H1 (cell line): ENCODE measurements at regions not wholly inside any gene's neighbourhood (a gene's known extent, or its start where the extent isn't known, plus 50 kb on each side); places are given as distances from the start of the nearest gene placed in this dataset.

Source experiments
- BCL11A ChIP-seq, 2 experiments: IDR thresholded peaks; one replicate each; pipeline ENCODE4 v1.6.1; 2011; ENCODE audit warnings: low read depth in 2 of 2, low read length in 2 of 2, mild to moderate bottlenecking in 2 of 2
- MAFK ChIP-seq: IDR thresholded peaks from 2 replicates; pipeline ENCODE4 v1.6.1; 2012; ENCODE audit warnings: low read depth, mild to moderate bottlenecking, improper control_type of control experiment, low read length
- YY1 ChIP-seq: IDR thresholded peaks from 2 replicates; pipeline ENCODE4 v1.6.1; 2011; ENCODE audit warnings: low read depth, mild to moderate bottlenecking, low read length

DNA sequence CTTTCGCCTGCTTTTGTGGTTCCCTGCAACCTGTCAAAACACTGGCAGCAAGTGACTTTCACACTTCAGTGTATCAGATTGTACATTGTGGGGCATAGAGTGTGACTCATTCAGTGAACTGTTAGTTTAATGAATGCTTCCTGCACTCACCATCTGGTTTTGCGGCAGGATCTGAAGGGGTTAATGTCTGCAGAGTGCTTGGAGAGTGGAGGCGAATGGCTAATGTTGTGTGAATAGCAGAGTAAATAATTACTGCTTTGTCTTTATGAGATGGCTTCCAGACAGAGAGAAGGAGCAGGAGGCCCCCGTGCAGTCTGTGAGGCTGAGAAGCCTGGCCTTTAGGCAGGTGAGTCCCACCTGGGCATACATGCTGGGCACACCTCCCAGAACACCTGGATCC is 454.3 kb upstream of the KIRREL3 start (continued):
- TF ChIP-seq BCL11A (IDR thresholded peaks at IDR 0.05; ENCODE audit: low read depth in 2 of 2, low read length in 2 of 2): no peak
- TF ChIP-seq YY1: no peak
- no peak for TF ChIP-seq MAFK
- TF ChIP-seq, all 59 proteins: peak for 0
